ENCODE measurements at regions not wholly inside any gene's neighbourhood (a gene's known extent, or its start where the extent isn't known, plus 50 kb on each side); places are given as distances from the start of the nearest gene placed in this dataset.

DNA sequence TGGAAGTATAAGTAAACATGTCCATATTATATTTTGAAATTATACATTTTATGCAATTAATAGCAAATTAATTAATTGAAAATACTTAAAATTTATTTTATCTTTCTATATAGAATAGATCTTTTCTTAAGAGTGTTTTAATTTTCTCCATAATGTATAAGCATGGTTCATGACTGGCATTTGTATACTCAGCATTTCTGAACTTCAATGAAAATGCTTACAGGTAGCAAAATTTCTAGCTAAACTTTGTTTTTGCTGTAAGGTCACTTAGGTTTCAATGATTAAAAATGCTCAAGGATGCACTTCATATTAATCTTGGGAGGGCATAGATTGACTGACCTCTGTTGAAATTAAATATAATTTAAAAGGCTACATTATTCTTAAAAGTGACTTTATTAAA, 1108.1 kb downstream of the BRINP3 start:
- no peak for DNase-seq (ENCODE audit: low read depth, low spot score)

DNA sequence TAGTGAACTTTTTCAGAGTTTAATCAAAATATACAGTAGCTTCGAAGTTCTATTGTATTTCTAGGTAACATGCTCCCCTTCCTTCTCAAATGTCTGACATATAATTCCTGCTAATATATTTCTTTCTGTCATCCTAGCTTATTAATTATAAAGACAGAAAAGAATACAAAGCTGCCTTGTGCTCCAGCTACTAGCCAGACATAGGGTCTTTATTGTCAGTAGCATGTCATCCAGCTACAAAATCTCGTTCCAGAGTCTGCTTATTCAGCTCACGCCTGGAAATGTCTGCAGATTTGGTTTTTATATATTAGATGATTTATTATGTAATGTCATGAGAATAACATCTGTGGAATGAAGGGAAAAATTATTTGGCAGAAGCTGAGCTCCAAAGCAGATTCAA, 1102.8 kb downstream of the BRINP3 start:
- H3K4me3 ChIP-seq (ENCODE audit: low read length), result no peak overlapping the region

More for the DNA sequence above, 1108.1 kb downstream of the BRINP3 start:
- H3K4me3 ChIP-seq (ENCODE audit: low read length), result no peak overlapping the region

DNA sequence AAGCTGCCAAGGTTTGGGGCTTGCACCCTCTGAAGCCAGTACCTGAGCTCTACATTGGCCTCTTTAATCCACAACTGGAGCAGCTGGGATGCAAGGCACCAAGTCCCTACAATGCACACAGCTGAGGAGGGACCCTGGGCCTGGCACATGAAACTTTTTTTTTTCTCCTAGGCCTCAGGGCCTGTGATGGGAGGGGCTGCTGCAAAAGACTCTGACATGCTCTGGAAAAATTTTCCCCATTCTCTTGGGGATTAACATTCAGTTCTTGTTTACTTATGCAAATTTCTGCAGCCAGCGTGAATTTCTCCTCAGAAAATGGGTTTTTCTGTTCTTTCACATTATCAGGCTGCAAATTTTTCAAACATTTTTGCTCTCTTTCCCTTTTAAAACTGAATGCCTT, 1072.2 kb downstream of the BRINP3 start:
- H3K4me3 ChIP-seq (ENCODE audit: low read length), result no peak overlapping the region
- no peak for DNase-seq (ENCODE audit: low read depth, low spot score)

More for the DNA sequence above, 1102.8 kb downstream of the BRINP3 start:
- DNase-seq (ENCODE audit: low read depth, low spot score), result no peak

DNA sequence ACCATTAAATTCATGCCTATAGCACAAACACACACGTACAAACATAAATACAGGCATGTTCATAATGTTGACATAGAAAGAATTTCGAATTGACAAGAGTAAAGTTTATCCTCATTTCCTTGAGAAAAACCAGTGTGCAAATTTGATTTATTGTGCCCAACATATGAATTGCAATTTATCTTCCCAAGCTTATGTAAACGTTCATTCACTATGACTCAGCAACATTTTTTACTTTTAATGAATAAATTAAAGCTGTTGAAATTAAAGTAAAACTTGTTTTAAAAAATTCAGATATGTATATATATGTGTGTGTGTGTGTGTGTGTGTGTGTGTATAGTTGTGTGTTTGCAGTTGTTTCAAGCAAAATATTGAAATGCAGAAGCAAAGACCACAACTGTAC, 1067.9 kb downstream of the BRINP3 start:
- DNase-seq (ENCODE audit: low read depth, low spot score), result no peak
- no peak overlapping the region for H3K4me3 ChIP-seq (ENCODE audit: low read length)

DNA sequence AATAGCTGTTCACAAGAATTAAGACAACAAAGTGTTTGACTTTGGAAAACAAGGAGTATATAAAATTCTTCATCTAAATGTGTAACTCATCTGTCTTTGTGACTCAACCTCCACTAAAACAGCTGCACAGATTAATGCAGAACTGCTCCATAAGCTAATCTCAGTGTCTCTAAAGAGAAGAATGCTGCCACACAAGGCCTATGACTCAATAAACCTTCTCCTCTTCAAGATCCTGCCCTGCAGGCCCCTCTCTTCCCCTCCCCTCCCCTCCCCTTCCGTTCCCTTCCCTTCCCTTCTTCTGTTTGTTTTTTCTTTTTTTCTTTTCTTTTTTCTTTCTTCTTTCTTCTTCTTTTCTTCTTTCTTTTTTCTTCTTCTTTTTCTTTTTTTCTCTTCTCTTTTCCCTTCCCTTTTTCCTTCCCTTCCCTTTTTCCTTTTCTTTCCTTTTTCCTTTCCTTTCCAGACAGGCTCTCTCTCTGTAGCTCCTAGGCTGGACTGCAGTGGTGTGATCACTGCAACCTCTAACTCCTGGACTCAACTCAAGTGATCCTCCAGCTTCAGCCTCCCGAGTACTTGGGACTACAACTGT, 1052.8 kb downstream of the BRINP3 start:
- H3K4me3 ChIP-seq (ENCODE audit: low read length), result no peak overlapping the region
- DNase-seq (ENCODE audit: low read depth, low spot score), result no peak

DNA sequence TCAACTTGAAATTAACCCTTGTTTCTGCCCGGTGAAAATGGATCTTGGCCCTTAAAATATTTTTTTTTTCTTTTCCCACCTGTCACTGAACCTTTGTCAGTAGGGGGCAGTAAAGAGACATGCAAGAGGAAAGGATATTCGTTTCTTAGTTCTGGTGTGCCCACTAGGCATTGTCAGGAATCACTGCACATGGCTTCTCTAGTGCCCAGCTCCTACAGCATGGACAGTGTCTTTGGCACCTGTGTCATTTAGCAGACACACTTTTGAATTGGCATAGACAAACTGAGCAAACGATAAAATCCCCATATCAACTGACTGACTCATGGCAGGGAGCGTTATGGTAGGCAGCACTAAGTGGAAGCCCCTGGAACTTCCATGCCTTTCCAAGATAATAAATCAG, 1048.1 kb downstream of the BRINP3 start:
- DNase-seq (ENCODE audit: low read depth, low spot score), result peak; percentile 47
- H3K4me3 ChIP-seq (ENCODE audit: low read length), result no peak overlapping the region

DNA sequence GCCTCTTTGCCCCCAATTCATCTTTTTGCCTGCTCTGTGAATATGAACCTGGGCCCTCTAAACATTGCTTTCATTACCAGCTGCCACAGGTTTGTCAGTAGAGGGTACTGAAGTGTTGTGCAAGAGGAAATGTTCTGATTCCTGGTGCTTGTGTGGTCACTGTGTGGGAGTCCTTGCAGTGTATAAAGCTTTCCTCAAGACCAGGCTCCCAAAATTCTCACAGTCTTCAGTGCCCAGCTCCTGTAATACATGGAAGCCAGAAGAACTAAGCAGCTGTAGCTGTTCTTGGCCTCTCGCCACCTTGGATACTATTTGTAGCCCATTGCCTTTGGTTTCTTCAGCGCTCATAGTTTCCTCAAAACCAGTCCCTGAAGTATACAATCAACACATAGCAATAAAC, 1046.2 kb downstream of the BRINP3 start:
- no peak for DNase-seq (ENCODE audit: low read depth, low spot score)
- no peak overlapping the region for H3K4me3 ChIP-seq (ENCODE audit: low read length)

DNA sequence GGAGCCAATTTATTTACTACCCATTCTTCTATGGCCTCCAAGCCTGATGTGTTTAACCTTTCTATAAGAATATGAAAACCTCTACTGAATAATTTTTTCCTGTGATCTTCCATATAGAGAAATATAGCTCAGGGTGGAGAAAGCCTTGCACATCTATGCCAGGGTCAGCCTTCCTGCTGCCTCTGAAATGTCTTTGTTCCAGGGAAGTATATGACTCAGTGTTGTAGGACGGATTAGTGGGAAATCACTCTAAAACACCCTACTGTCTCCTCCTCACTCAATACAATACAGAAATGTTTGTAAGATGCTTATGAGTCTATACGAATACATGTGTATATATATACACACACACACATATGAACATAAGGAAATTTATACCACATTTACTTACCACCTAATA, 1044.9 kb downstream of the BRINP3 start:
- H3K4me3 ChIP-seq (ENCODE audit: low read length), result no peak overlapping the region
- DNase-seq (ENCODE audit: low read depth, low spot score), result no peak

DNA sequence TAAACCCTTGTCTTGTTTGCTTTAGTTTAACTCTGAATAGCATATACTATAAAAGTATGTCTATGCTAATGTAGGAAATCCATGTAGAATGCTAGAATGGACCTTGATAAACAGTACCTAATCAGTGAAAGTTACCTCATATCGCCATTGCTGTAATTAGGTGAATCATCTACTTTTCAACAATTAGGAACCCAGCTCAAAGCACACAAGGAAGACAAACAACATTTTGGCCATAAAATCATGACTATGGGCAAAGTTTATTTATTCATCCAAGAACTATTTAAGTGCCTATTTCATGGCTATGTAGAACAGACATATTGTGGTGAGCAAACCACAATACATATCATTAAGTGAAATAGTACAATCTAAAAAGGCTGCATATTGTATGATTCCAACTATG, 1043.2 kb downstream of the BRINP3 start:
- H3K4me3 ChIP-seq (ENCODE audit: low read length), result no peak overlapping the region
- no peak for DNase-seq (ENCODE audit: low read depth, low spot score)

DNA sequence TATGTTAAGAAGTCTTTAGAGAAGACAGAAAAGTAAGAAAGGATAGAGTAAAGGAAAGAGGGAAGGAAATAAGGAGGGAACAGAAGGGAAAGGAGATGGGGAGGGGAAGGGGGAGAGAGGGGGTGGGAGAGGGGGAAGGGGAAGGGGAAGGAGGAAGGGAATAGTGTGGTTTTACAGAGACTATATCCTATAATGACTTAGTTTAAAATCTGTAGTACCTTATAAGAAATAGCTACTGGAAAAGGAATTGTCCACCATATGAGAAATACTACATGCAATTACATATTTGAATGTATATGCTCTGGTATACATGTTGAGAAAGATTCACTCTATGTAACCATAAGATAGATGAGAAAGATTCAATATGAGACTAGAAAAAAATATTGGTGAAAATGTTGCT, 1042.3 kb downstream of the BRINP3 start:
- no peak for DNase-seq (ENCODE audit: low read depth, low spot score)
- H3K4me3 ChIP-seq (ENCODE audit: low read length), result no peak overlapping the region

DNA sequence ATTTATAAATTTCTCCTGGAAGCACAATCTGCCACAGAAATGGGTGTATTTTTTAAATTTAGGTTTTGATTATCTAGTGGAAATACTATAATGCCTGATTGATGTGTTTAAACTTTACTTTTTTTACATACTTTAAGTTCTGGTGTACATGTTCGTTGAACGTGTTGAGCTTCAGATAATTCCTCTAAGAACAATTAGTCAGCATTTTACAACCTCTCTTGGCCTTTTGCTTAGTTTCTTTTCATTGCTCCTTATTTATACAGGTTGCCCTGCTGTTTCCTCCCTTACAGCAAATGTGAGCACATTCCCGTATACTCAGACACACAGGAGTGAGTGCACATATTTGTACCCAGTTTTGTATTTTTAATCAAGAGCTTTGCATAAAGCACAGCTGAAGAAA, 1038.9 kb downstream of the BRINP3 start:
- no peak for DNase-seq (ENCODE audit: low read depth, low spot score)
- no peak overlapping the region for H3K4me3 ChIP-seq (ENCODE audit: low read length)

DNA sequence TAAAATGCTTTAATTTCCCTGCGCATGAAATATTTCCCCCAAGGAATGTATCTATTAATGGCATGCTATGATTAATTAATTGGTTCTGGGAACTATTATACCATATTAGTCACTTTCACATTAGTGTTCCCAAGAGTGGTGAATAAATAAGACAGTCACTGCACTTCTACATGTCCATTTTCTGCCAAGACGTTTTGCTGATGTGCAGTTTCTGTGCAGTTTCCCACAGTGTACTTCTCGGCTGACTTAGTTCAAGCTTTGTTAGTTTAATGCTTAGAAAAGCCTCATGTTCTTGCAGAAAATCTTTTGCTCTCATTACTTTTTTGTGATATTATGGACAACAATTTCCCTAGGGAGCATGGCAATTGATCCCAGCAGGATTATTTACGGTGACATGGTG, 1014.5 kb downstream of the BRINP3 start:
- H3K4me3 ChIP-seq (ENCODE audit: low read length), result no peak overlapping the region

DNA sequence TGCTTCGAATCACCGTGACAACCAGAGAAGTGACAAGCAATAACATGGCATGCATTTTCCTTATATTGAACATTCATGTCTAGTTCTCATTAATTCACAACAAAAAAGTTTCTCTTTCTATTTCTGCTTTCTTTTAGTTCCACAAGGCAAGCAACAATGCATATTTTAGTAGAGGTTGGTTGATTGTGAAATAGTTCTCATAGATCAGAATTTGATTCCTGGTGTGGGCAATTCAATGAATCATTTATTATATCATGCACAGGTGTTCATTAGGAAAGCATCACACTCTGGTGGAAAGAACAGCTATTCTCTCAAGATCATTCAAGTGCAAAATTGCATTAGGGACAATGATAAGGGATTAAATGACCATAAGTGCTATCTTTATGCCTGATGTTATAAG, 980.9 kb downstream of the BRINP3 start:
- no peak overlapping the region for H3K4me3 ChIP-seq (ENCODE audit: low read length)

More for the DNA sequence above, 1014.5 kb downstream of the BRINP3 start:
- DNase-seq (ENCODE audit: low read depth, low spot score), result no peak

DNA sequence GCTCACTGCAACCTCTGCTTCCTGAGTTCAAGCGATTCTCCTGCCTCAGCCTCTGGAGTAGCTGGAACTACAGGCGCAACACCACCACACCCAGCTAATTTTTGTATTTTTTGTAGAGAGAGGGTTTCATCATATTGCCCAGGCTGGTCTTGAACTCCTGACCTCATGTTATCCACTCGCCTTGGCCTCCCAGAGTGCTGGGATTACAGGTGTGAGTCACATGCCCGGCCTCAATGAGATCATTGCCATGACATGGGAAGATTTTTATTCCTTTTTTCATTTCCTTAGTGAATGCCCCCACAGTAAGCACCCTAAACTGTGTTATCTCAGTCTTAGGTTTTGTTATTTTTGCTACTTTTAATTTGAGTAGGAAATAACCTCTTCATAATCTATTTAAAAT, 977.9 kb downstream of the BRINP3 start:
- no peak overlapping the region for H3K4me3 ChIP-seq (ENCODE audit: low read length)

More for the DNA sequence above, 980.9 kb downstream of the BRINP3 start:
- DNase-seq (ENCODE audit: low read depth, low spot score), result no peak

DNA sequence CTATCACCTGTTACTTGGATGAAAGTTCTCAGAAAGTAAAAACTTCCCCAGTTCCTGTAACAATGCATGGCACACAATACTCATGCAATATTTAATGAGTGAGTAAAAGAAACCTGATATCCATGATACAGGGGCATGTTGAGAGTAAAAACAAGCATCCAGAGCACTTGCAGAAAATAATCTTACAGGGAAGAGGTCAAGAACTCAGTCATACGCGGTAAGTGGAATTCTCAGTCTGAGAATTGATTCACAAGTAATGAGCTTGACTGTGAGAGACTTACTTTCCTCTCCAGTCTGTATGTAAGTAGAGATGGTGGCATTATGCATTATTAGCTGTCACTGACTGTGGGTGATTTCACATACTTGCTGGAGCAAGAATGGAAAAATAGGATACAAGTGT, 976.9 kb downstream of the BRINP3 start:
- no peak overlapping the region for H3K4me3 ChIP-seq (ENCODE audit: low read length)
- DNase-seq (ENCODE audit: low read depth, low spot score), result no peak

More for the DNA sequence above, 977.9 kb downstream of the BRINP3 start:
- DNase-seq (ENCODE audit: low read depth, low spot score), result no peak

DNA sequence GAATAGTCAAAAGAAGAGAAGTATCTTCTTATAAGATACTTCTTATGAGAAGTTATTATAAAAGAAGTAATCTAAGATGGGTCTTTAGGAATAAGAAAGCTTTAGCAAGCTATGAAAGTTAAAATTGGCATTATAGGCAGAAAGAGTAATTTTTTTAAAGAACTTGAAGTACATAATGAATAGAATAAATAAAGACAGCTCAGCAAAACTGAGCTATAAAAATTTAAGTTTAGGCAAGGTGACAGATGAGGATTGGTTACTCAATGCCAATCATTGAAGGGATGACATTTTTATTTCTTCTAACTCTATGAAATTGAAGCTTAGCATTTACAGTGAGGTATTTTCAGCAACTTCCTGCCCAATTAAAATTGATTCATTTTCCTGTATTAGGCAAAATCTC, 966.8 kb downstream of the BRINP3 start:
- H3K4me3 ChIP-seq (ENCODE audit: low read length), result no peak overlapping the region
- DNase-seq (ENCODE audit: low read depth, low spot score), result no peak

DNA sequence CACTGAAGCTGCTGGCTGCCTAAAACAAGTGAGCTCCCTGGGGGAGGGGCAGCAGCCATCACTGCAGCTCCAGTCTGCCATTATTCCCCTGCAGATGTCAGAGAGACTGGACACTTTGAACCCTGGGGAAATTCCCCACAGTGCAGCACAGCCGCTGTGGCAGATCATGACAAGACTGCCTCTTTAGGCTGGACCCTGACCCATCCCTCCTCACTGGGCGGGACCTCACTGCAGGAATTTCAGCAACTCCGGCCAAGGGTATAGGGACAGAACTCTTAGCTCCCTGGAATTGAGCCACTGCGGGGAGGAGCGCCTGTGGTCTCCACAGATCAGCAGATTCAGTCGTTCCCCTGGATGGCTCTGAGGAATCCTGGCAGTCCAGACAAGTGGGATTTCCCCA, 964.6 kb downstream of the BRINP3 start:
- no peak for DNase-seq (ENCODE audit: low read depth, low spot score)
- no peak overlapping the region for H3K4me3 ChIP-seq (ENCODE audit: low read length)

DNA sequence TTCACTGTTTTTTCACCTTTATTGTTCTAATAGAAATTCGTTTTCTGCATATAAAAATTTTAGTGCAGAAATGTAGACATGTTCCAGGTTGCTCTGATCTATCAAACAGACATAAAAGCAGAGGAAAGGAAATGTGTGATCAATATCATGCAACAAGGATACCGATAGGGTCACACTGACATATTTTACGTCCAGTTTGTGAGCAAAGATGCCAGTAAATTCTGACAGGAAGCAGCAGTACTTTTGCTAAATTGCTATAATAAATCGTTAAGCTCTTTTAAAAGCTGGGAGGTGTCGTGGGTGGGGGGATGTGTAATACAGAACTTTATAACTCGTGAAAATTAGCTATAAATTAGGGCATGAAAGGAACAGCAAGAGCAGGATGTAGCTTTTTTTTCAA, 955.2 kb downstream of the BRINP3 start:
- DNase-seq (ENCODE audit: low read depth, low spot score), result no peak

DNA sequence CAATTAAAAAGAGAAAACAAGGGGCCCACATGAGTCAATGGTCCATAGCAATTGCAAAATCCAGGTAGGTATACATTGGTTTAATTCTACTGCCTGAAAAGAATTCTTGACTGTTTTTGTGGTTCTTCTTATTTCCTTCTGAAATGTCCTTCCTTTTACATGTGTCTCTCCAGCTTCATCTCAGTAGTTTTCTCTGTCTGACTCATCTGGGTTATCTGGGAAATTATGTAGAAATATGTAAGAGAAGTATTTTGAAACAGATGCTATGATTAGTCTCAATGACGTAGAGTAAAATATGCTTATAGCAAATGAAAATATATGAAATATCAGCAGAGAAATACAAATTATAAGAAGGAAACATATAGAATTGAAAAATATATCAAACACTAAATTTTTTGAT, 953.2 kb downstream of the BRINP3 start:
- H3K4me3 ChIP-seq (ENCODE audit: low read length), result no peak overlapping the region
- no peak for DNase-seq (ENCODE audit: low read depth, low spot score)

More for the DNA sequence above, 955.2 kb downstream of the BRINP3 start:
- no peak overlapping the region for H3K4me3 ChIP-seq (ENCODE audit: low read length)

DNA sequence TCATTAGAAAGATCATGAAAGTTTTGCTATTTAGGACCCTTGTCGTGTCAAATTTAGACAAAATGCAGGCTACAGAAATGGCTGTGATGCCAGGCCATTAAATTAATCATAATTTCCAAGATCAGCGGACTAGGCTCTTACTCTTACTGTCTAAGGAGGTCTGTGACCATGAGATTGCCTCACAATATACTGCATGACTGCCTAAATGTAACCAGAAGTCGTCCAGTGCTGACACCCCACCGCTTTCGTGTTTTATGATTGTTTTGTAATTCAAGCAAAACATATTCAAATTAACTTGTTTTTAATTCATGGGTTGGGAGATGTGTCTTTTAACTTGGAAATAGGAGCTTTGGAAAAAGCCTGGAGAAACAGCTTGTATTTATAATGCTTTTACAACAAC, 947.5 kb downstream of the BRINP3 start:
- H3K4me3 ChIP-seq (ENCODE audit: low read length), result no peak overlapping the region
- no peak for DNase-seq (ENCODE audit: low read depth, low spot score)

DNA sequence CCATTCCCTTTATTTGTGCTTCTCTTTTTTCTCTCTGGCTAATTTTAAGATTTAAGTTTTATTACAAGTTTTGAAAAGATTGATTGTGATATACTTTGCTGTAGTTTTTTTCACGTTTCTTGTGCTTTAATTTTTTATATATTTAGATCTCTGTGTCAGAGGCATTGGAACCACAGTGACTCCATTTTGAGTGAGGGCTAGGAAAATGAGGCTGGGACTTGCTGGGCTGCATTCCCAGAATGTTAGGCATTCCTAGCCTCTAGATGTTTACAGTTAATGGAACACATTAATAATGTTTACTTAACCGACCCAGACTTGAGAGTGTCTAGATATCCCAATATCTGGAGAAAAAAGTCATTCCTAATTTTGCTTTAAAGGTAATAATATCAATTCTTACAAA, 939.4 kb downstream of the BRINP3 start:
- no peak overlapping the region for H3K4me3 ChIP-seq (ENCODE audit: low read length)
- no peak for DNase-seq (ENCODE audit: low read depth, low spot score)

DNA sequence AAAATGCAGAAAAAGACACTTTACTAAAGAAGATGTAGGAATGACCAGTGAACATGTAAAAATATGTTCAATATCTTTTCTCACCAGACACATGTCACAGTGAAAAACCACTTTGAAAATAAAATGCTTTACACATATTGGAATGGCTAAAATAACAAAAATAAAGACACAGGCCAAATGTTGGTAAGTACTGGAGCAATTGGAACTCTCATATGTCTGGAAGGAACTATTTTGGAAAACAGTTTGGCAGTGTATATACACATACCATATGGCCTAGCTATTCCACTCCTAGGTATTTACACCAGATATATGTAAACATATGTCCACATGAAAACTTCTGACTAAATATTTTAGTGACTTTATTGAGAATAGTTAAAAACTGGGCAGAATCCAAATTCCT, 927.2 kb downstream of the BRINP3 start:
- no peak overlapping the region for H3K4me3 ChIP-seq (ENCODE audit: low read length)
- no peak for DNase-seq (ENCODE audit: low read depth, low spot score)
